Activated CD4-positive, CD25-positive, alpha-beta regulatory T cell (primary cell): ENCODE measurements at regions not wholly inside any gene's neighbourhood (a gene's known extent, or its start where the extent isn't known, plus 50 kb on each side); places are given as distances from the start of the nearest gene placed in this dataset.

ENCODE experiments used
- DNase-seq, 4 experiments: peaks; one replicate each; lab custom pipeline; 2025; lab: John Stamatoyannopoulos, UW

- DNase-seq: no peak
Measured at GRCh38 chr1:244347942-244348341, 103.8 kb downstream of the ADSS2 start.

GRCh38 chr1:244349103-244349531 is 102.6 kb downstream of the ADSS2 start:
- DNase-seq: no peak

GRCh38 chr1:244349581-244350001 is 102.1 kb downstream of the ADSS2 start:
- DNase-seq: no peak

GRCh38 chr1:244350027-244350426 is 101.7 kb downstream of the ADSS2 start:
- no peak for DNase-seq

- DNase-seq: no peak
Measured at GRCh38 chr1:244352156-244352830, 99.4 kb downstream of the ADSS2 start.

- DNase-seq: no peak
Measured at GRCh38 chr1:244353551-244354091, 98.1 kb downstream of the ADSS2 start.

GRCh38 chr1:244354810-244355278 is 96.9 kb downstream of the ADSS2 start:
- DNase-seq: no peak

GRCh38 chr1:244356376-244356775 is 95.3 kb downstream of the ADSS2 start:
- no peak for DNase-seq
